A673 (cell line): ENCODE measurements at regions not wholly inside any gene's neighbourhood (a gene's known extent, or its start where the extent isn't known, plus 50 kb on each side); places are given as distances from the start of the nearest gene placed in this dataset.

Experiments used
- EZH2 ChIP-seq: fragments of 200-600 bp; sonication (generic); IDR thresholded peaks from 2 replicates; pipeline ENCODE4 v1.6.1; 2017; ENCODE audit warnings: borderline replicate concordance, low read depth, mild to moderate bottlenecking, mixed read lengths, antibody characterized with exemption, low read length; ENCODE audit not compliant: poor library complexity, severe bottlenecking
- TF ChIP-seq, protein P1 (sequence below): fragments of 300-800, 200-600 bp; sonication (generic); conservative IDR thresholded peaks from 2 replicates; pipeline ENCODE4 v1.5.1; 2017; ENCODE audit warnings: low read depth, mild to moderate bottlenecking, antibody characterized with exemption, low read length, moderate library complexity, mixed read lengths

DNA sequence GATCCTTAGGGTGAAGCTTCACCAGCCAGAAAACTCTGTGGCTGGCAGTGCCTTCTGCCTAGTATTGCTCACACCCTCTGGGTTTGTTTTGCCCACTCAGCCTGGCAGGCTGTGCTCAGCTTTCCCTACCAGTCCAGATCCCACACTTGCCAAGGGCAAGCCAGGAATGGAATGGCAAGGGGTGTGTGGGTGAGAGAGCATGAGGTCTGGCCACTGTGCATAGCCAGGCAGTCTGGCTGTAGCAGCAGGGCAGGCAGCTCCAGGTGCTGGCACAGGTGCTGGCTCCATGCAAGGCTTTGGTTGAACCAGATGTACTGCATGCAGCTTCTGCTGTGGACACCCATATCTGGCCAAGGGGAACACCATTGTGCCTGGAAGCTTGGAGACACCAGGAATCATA is 1720.3 kb downstream of the HACE1 start:
- TF ChIP-seq, protein P1, sequence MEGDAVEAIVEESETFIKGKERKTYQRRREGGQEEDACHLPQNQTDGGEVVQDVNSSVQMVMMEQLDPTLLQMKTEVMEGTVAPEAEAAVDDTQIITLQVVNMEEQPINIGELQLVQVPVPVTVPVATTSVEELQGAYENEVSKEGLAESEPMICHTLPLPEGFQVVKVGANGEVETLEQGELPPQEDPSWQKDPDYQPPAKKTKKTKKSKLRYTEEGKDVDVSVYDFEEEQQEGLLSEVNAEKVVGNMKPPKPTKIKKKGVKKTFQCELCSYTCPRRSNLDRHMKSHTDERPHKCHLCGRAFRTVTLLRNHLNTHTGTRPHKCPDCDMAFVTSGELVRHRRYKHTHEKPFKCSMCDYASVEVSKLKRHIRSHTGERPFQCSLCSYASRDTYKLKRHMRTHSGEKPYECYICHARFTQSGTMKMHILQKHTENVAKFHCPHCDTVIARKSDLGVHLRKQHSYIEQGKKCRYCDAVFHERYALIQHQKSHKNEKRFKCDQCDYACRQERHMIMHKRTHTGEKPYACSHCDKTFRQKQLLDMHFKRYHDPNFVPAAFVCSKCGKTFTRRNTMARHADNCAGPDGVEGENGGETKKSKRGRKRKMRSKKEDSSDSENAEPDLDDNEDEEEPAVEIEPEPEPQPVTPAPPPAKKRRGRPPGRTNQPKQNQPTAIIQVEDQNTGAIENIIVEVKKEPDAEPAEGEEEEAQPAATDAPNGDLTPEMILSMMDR: no peak
- no peak for TF ChIP-seq EZH2
